Fibroblast of skin of right biceps (primary cell): ENCODE measurements at regions not wholly inside any gene's neighbourhood (a gene's known extent, or its start where the extent isn't known, plus 50 kb on each side); places are given as distances from the start of the nearest gene placed in this dataset.
"Not testable (repeated sequence)": the region's sequence is repeated elsewhere in the genome, so short reads cannot be mapped to it uniquely, and the experiment has no call there.

Experiments
- DNase-seq: peaks from one replicate; pipeline ENCODE4 v3.0.0-alpha.2; 2013

DNA sequence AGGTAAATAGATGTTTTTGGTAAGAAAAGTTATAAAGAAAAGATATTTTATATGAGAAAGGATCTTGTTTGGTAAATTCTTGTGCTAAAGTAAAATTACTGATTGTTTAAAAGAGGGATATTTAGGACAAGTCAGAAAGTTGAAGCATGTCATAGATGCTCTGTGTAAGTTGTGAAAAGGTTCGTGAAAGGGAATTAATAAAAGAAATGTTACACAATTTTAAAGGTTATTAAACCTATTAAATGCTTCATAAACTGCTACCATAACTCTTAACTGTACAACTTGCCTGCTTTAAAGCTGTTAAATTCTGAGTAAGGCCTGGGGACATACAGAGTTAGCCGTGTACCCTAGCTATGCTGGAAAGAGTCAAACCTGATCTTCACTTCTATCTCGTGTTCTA, 634.1 kb downstream of the ACTR3B start:
- no peak for DNase-seq

DNA sequence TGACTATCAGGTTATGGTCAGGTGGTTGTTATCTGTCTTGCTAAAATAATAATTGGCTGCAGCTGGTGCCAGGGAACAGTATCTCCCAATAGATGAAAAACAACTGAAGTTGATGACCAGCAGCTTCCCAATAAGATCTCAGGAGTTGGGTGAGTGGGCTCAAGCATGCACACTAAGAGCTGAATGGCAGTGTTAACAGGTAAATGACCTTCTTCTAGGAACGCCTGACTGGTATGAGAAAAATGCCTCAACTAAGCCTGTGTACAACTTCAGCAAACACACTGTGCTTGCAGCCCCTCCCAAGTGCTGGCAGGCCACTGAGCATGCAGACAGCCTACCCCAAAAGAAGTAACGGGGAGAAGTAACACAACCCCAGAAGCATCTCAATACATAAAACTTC, 636.9 kb downstream of the ACTR3B start:
- DNase-seq = no peak

DNA sequence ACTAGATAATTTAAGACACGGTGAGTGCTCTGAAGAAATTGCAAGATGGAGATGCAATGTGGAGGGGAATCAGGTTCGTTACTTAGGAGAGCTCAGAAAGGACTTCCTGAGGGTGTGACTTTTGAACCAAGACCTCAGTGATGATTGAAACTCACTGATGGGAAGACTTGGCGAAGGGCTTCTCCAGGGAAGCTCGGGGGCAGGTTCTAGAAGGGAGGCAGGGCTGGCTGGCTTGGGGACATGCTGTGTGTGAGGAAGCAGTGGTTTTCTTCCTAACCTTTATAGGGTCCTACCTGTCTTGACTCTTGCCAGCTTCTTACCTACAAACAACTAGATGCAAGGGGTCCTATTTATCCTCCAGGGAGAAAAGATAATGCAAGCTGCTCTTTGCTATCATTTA, 637.9 kb downstream of the ACTR3B start:
- no peak for DNase-seq

DNA sequence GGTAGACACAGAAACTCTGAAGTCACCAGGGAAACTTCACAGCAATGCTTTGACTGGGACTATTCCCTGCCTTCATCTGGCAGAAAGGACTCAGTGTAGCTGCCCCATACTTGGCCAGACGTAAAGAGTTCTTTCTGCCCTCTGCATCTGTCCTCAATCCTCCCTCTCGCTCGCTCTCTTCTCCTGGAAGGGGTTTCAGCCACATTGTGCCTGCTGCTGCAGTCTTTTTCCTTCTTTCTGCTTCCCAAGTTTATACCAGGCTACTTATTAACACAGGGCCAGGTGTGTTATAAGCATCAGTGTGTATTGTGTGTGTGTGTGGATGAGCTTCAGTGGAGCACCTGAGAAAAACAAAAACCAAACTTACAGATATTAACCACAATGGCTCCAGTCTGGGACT, 638.4 kb downstream of the ACTR3B start:
- no peak for DNase-seq

DNA sequence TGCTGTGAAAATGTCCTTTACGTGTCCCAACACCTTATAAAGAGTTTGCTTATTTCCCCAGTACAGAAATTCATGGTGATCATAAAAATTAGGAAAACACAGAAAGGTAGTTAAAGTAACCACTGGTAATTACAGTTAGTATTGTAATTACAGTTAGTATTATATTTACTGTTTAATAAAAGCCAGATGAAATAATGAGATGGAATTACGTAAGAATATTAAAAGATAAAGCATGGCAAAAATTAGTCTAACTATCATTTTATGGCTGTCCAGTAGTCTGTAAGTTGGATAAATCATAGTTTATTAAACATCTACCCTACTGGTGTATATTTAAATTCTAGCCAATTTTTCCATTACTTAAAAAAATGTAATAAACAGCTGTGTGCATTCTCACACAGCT, 638.8 kb downstream of the ACTR3B start:
- no peak for DNase-seq

DNA sequence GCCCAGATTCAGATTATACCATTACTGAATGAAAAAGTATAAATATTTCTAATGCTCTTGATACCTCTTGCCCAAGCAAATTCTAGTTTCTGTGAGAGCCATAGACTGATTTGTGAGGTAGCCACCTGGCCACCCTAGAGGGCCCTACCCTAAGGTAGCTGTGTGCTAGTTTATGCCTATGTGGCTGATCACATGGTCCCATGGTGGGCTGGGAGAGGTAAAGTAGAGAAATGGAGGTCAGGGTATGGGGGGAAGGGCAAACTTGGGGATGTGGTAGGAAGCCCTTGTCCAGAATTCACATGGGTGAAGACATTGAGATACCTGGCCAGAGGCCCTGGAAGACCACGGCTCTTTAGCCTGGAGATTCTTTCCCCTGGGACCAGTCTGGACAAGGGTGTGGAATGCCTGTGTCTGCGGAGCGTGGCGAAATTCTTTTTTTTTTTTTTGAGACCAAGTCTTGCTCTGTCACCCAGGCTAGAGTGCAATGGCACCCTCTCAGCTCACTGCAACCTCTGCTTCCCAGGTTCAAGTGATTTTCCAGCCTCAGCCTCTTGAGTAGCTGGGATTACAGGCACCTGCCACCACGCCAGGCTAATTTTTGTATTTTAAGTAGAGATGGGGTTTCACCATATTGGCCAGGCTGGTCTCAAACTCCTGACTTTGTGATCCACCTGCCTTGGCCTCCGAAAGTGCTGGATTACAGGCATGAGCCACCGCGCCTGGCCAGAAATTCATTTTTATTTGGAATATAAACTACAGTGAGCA, 639.4 kb downstream of the ACTR3B start:
- no peak for DNase-seq

DNA sequence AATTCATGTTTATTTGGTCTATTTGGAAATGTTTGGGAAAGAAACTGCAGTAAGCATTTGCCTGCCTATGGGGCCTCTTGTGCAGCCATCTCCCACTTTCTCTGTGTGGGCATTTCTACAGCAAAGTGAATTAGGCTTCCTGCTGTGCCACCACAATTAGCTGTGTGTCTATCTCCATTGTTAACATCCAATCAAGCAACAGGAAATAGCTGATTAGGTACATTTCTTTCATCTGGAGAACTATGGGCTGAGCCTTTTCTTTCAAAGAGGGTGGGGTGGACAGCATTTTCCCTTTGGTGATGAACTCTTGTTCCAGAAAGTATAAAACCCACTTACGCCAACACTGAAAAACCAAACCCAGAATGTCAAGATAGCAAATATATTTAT, 640.0 kb downstream of the ACTR3B start:
- no peak for DNase-seq

DNA sequence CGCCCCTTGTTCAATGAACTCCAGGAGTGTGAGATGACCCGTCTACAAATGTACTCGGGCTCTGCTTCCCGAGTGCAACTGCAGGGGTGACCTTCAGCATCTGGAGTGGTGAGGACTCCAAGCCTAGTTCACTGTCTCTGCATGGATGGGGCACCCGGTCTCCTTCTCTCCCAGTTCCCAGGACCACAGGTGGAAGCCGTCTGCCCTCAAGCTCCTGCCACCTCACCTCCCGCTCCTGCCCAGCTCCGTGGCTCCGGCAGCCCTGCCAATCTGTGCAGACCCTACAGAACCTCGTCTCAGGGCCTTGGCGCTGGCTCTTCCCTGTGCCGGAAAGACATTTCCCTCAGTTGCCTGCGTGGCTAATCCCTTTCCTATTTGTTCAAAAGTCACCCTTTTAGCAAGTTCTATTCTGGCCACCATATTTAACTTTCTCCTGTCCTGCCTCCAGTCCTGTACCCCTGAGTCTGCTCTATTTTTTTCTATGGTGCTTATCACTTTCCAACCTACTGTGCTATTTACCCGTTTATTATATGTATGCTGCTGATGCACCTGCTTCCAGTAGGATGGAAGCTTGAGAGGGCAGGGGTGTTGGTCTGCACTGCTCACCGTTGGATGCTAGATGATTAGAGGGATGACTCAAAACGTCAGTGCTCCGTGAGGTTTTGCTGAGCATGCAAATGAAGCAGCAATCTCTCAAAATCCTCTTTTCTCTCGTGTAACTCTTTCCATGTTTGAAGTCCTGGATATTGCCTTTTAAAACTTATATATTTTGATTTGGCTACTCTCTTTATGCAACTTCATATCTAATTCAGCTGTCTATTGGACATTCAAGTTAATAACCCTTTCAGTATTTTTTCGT, 641.4 kb downstream of the ACTR3B start:
- DNase-seq = no peak

DNA sequence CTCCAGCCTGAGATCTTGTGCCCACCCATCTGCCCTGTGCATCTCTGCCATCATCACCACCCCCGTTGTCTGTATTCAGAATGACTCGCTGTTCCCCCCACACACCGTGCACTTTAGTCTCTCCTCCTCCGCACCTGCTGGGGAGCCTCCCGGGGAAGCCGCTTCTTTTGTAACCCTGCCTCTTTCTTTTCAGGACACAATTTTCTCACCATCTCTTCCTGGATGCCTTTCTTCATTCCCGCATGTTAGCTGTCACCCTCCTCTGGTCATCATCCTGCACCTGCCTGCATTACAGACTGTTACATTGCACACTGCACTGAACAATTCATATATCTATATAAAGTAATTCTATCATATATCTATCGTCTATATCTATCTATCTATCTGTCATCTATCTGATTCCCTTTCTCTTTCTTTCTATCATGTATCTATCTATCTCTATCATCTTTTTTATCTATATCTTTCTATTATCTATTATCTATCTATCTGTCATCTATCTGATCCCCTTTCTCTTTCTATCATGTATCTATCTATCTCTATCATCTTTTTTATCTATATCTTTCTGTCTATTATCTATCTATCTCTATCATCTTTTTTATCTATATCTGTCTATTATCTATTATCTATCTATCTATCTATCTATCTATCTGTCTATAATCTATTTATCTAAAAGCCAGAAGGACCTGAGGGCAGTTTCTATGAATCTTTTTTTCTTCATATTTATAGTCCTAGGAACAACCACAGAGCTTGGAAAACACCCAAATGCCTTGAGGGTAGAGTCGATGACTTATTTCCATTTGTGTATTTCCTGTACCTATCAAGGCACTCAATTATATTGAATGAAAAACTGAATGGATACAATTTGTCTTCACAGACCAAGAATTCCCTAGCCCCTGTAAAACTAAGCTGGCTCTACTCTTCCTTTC, 642.5 kb downstream of the ACTR3B start:
- no peak for DNase-seq

DNA sequence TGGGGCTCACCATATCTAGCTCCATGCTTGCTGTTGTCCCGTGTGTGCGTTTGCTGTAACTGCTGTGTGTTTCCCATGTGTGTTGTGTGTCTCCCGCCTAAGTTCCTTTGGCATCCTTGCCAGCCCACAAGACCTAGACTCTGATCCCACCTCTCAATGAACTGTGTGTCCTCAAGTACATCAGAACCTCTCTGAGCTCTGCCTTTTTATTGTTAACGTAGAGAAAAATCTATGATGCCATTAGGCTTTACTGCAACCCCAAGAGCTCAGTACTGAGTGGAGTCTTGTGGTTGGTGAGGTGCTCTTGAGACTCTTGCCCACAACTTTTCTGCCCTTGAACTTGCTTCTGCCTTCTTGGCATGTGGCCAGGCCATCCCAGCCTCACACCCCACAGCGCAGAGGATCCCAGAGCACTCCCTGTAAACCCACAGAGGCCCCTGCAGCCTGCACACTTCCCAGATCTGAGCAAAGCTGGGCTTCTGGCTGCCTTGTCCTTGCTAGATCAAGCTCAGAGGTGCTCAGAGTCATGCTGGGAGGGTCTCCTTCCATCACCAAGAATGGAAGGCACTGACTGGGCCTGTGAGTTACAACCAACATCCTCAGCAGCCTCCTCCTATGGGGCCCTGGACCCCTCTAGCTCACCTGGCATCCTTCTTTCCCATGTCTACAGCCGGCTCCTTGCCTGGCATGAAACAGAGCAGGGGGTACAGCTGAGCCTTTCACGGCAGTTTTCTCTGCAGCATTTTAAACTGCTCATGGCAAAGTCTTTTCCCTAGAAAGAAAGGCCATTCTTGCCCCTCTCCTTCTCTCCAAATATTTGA, 643.4 kb downstream of the ACTR3B start:
- DNase-seq = no peak

DNA sequence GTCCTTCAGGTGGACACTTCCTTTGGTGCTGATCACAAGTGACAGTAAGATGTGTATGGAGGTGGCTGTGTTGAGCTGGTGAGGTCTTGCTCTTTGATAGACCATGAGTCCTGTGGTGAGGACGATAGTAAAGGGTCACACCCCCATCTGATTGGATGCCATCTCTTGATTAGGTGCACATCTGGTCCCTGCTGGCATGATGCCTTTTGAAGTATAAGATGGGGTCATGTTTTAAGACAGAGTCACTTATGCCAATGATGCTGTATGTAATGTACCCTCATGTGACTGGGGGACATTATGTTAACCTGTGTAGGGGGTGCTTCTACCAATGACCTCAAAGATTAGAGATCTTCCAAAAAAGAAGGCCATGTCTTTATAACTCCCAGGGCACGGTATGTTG, 644.6 kb downstream of the ACTR3B start:
- DNase-seq = no peak

DNA sequence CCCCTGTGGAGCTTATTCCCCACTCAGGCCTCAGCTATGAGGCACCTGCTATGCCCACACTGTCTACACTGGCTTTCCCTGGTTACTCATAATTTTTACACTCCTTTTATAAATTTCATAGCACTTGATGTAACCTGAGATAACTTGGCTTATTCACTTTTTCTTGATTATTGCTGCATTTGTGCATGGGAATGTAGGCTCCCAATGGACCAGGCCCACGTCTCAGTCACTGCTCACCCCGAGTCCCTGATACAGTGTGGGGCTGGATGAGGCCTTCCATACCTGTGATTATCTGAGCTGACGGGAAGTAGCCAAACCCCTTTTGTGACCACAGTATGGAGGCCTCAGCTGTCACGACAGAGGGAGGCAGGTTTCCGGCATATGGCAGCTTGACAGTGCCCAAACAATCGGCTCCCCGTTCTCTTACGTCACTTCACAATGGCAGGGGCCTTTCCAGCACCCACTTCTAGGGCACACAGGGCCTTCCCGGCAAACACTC, 645.3 kb downstream of the ACTR3B start:
- no peak for DNase-seq

DNA sequence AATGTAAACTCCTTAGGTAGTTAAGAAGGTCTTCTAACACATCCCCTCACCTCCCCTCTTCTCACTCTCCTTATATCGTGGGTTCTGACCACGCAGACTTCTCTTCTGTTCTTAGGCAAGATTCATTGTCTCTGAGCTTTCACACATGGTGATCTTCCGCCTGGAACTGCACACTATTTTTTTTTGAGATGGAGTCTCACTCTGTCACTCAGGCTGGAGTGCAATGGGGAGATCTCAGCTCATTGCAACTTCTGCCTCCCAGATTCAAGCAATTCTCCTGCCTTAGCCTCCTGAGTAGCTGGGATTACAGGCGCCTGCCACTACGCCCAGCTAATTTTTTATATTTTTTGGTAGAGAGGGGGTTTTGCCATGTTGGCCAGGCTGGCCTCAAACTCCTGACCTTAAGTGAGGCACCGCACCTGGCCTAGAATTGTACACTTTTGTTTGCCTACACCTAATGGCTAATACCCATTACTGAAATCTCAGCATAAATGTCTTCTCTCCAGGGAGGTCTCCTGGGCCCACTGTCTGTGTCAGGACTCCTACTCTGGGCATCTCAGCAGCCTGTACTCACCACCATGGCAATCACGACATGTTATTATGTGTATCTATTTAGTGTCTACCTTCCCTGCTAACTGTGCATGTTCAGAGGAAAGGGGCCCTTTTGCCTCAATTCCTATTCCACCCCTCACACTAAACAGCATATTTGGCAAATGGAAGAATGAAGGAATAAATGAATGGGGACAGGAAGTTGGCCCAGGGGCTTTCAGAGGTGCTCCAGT, 646.3 kb upstream of the DPP6 start:
- no peak for DNase-seq

DNA sequence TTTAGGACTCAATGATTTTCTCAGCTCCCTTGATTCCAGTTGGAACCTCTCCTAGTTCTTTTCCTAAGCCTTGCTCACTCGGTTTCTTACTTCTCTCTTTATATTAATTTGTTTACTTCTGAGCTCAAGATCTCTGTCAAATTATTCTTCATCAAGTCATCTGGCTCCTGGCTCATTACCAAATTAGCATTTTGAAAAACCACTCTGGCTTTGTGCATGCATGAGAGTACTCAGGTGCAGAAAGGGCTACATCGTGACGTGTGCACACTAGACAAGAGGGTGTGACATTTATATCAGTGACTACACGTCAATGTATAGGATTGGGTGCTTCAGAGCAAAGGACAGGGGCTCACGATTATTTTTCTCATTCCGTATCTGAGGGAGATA, 645.7 kb upstream of the DPP6 start:
- DNase-seq = no peak

DNA sequence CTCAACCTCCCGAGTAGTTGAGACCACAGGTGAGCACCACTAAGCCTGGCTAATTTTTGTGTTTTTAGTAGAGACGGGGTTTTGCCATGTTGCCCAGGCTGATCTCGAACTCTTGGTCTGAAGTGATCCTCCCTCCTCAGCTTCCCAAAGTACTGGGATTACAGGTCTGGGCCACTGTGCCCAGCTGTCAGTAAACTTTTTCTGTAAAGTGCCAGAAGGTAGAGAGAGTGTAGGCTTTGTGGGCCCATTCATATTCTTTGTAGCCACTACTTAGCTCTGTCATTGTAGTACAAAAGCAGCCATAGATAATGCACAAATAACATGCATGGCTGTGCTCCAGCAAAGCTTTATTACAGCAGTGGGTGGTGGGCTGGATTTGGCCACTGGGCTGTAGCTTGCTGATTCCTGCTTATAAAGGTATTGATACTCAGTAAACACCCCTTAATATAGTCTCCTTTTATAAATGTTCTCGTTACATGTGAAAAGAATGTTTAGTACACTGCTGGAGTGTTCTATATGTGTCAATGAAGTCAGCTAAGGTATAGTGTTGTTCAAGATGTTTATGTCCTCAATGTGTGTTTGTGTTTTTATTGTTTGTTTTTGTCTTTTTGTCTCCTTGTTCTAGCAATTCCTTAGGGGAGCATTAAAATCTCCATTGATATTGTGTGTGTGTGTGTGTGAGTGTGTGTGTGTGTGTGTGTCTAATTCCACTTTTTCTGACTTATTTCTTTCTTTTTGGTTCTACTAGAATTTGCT, 644.7 kb upstream of the DPP6 start:
- no peak for DNase-seq

DNA sequence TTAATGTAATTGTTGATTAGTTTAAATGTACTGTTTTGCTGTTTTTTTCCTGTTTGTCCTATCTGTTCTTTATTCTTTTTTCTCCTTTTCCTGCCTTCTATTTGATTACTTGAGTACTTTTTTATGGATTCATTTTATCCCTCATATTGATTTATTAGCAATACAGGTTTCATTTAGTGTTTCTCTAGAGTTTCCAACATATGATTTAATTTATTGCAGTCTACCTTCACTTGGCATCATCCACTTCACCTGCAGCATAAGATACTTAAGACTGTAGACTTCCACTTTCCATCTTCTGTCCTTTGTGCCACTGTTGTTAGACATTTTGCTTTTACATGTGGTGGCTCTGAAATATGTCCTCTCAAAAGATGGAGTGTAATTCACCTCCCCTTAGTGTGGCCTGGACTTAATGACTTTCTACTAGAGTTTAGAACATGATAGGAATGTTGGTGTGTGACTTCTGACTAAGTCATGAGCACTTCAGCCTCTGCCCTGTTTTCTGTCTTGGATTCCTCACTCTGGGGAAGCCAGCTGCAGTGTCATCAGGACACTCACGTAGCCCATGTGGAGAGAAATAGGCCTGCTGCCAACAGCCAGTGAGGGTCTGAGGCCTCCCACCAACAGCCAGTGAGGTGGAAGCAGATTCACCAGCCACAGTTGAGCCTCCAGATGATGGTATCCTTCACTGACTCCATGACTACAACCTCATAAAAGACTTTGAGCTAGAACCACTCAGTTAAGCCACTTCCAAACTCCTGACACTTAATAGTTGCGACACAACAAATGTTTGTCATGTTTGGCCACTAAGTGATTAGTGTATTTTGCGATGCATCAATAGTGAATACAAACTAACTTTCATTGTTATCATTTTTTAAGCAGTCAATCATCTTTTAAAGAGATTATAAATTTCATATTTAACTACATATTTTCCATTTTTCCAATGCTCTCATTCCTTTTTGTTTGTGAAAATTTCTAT, 643.5 kb upstream of the DPP6 start:
- no peak for DNase-seq

DNA sequence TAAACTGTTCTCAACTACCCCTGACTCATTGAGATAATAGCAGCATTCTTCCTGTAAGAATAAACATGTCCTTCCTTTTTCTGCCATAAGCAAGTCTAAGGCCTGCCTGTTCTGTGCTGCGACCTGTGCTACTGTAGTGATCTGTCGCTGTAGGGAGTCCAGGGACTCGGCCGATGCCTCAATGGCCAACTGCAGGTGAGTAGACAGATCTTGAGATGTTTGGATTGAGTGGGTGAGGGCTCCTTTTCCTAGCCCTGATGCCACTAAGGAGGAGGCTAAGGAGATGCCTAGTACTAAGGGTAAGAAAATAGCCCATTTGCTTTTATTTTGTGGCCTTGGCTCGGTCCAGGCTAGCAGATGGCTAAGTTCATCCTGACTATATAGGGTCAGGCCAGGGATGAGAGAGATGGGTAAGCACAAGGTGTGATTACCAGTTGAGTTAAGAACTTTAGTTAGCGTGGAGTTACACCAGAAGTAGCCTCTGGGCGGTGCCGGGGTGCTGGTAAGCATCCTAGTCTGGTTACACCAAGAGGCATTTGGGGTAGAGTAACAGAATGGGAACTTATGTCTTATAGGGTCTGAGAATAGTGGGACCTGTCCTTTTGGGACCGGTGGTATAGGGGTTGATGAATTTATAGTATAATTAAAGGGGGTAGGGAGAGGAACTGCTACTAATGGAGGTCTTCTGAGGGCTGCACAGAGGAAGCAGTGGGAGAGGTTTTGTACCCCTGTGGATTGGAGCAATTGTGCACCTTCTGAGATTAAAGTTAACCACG, 642.4 kb upstream of the DPP6 start:
- DNase-seq = not testable (repeated sequence)

DNA sequence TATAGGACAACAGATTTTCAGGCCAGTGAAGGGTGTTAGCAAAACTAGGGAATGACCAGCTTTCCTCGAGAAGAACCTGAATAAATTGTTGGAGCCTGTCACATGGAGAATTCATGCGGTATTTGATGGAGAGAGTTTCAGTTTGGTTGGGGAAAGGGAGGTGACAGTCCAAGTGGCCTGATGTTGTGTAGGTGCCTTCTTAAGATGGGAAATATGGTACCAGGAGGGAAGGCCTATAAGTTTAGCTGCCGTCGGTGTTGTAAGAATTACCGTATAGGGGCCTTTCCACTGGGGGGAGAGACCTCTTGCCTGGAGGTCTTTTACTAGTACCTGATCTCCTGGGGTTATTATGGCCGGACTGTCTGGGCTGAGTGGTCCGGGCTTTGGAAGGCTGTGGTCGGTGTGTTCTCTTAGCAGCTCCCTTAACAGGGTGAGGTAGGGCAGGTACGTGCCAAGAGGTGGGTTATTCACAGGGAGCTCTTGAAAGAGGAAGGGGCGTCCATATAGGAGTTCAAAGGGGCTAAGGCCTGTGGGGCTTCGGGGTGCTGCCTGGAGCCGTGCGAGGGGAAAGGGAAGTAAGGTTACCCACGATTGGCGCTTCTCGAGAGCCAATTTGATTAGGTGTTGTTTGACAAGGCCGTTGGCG, 641.1 kb upstream of the DPP6 start:
- DNase-seq = not testable (repeated sequence)
